K562 (cell line): ENCODE measurements at regions not wholly inside any gene's neighbourhood (a gene's known extent, or its start where the extent isn't known, plus 50 kb on each side); places are given as distances from the start of the nearest gene placed in this dataset.

Experiments
- ATAC-seq: fragments of 200-7000 bp; cut with Tn5 transposase; 3 replicates; pipeline ENCODE4 v1.9.1; 2020; ENCODE audit warnings: moderate library complexity
- BruUV-seq: library from RNA; stranded (reverse); fragments of 400-500 nt; replicated peaks from 2 replicates; lab custom pipeline; 2021; lab: Mats Ljungman, UMichigan
- CTCF ChIA-PET: fragments of 300-600 bp; formaldehyde crosslinking; extraction: SDS; loops from one replicate; lab custom pipeline; 2021; ENCODE audit warnings: low intra/inter-chr PET ratio; lab: Yijun Ruan, JAX
- POLR2A ChIA-PET: fragments of 300-600, 350-650 bp; sonication (Branson Sonifier 250); formaldehyde crosslinking; extraction: SDS; loops from one replicate; lab custom pipeline; 2021; ENCODE audit warnings: antibody characterized with exemption, inconsistent platforms; lab: Yijun Ruan, JAX
- DNase-seq, 4 experiments: peaks; one replicate each; pipeline versions ENCODE4 v3.0.0 to v3.0.0-alpha.2; 2011 to 2018; ENCODE audit warnings: low spot score in 3 of 4, mixed read lengths in 3 of 4; ENCODE audit errors: extremely low read depth in 1 of 4
- FAIRE-seq: peaks from 2 replicates; lab custom pipeline; 2011; peaks lifted over from hg19 to GRCh38; lab: Jason Lieb, UNC
- H2AFZ ChIP-seq: 2 replicates; pipeline ENCODE4 v1.6.0; 2011; ENCODE audit warnings: low read depth, low read length, control low read depth, inconsistent platforms
- H3K27ac ChIP-seq: fragments of 200-600 bp; 3 replicates; pipeline ENCODE4 v1.8.0; 2011; ENCODE audit warnings: low read depth, mild to moderate bottlenecking, control low read depth, inconsistent platforms, low read length, moderate library complexity, mixed read lengths; ENCODE audit errors: extremely low read depth
- H3K27me3 ChIP-seq, 2 experiments: fragments of 300-600 bp in 1 of 2; 2 replicates in 1 of 2; 3 replicates in 1 of 2; pipeline versions ENCODE4 v1.6.0 to v1.8.0; 2011; ENCODE audit warnings: inconsistent platforms in 2 of 2, low read length in 2 of 2, mild to moderate bottlenecking in 1 of 2, mixed read lengths in 1 of 2, moderate library complexity in 1 of 2; ENCODE audit not compliant: control insufficient read depth in 2 of 2, insufficient read depth in 2 of 2
- H3K36me3 ChIP-seq: fragments of 300-600 bp; 3 replicates; pipeline ENCODE4 v1.8.0; 2011; ENCODE audit warnings: mild to moderate bottlenecking, low read length, inconsistent platforms; ENCODE audit not compliant: control insufficient read depth, insufficient read depth
- H3K4me1 ChIP-seq, 2 experiments: fragments of 200-600 bp in 1 of 2; replicated peaks in 1 of 2; 2 replicates in 1 of 2; 3 replicates in 1 of 2; pipeline versions ENCODE4 v1.5.1 to v1.8.0; 2011; ENCODE audit warnings: inconsistent platforms in 2 of 2, low read length in 2 of 2, mild to moderate bottlenecking in 1 of 2, mixed read lengths in 1 of 2, moderate library complexity in 1 of 2; ENCODE audit not compliant: control insufficient read depth in 2 of 2, insufficient read depth in 2 of 2
- H3K4me2 ChIP-seq: 2 replicates; pipeline ENCODE4 v1.6.1; 2011; ENCODE audit warnings: low read length, control low read depth, inconsistent platforms, mixed read lengths; ENCODE audit not compliant: insufficient read depth
- H3K4me3 ChIP-seq: fragments of 200-600 bp; sonication (generic), shearing (Covaris generic); 2 replicates; pipeline ENCODE4 v1.5.1; 2016; ENCODE audit warnings: control low read depth, inconsistent platforms
- H3K79me2 ChIP-seq: fragments of 200-600 bp; 3 replicates; pipeline ENCODE4 v1.8.0; 2011; ENCODE audit warnings: low read length, inconsistent platforms; ENCODE audit not compliant: control insufficient read depth, insufficient read depth
- H3K9ac ChIP-seq, 2 experiments: 2 replicates each; pipeline versions ENCODE4 v1.6.0 to v1.6.1; 2011; ENCODE audit warnings: low read depth in 2 of 2, low read length in 2 of 2, control low read depth in 1 of 2, inconsistent platforms in 1 of 2, mild to moderate bottlenecking in 1 of 2, mixed read lengths in 1 of 2; ENCODE audit not compliant: insufficient read depth in 1 of 2
- H3K9me1 ChIP-seq: one replicate; pipeline ENCODE4 v1.6.0; 2011; ENCODE audit warnings: inconsistent platforms, mild to moderate bottlenecking, low read length, moderate library complexity; ENCODE audit not compliant: control insufficient read depth, insufficient read depth
- H3K9me3 ChIP-seq: replicated peaks from 2 replicates; pipeline ENCODE4 v1.5.1; 2011; ENCODE audit warnings: low read depth, low read length, inconsistent platforms; ENCODE audit not compliant: control insufficient read depth, insufficient read depth
- H4K20me1 ChIP-seq: replicated peaks from 2 replicates; pipeline ENCODE4 v1.6.1; 2011; ENCODE audit warnings: low read length, inconsistent platforms, mixed read lengths; ENCODE audit not compliant: control insufficient read depth, insufficient read depth
- BCOR ChIP-seq: fragments of 450-650 bp; IDR thresholded peaks from 2 replicates; pipeline ENCODE4 v1.6.1; 2016
- CBFA2T3 ChIP-seq: fragments of 450-650 bp; IDR thresholded peaks from 2 replicates; pipeline ENCODE4 v1.6.1; 2017
- GABPA ChIP-seq: fragments of 200-800 bp; sonication (Bioruptor generic); conservative IDR thresholded peaks from 2 replicates; pipeline ENCODE4 v1.6.1; 2016; ENCODE audit warnings: low read depth, missing genetic modification characterization, missing compliant biosample characterization
- HDAC2 ChIP-seq: fragments of 450-650 bp; IDR thresholded peaks from 2 replicates; pipeline ENCODE4 v1.6.1; 2016; ENCODE audit warnings: mild to moderate bottlenecking
- HDAC8 ChIP-seq: fragments of 450-650 bp; IDR thresholded peaks from 2 replicates; pipeline ENCODE4 v1.6.1; 2016; ENCODE audit warnings: mild to moderate bottlenecking, missing genetic modification characterization, moderate library complexity, missing compliant biosample characterization
- MYNN ChIP-seq, 2 experiments: sonication (generic); formaldehyde crosslinking in 1 of 2; IDR thresholded peaks; 2 replicates each; pipeline versions ENCODE4 v1.5.0 to v1.6.1; 2016 to 2020; ENCODE audit warnings: antibody characterized with exemption in 1 of 2, missing genetic modification reagents in 1 of 2
- RFX1 ChIP-seq: fragments of 450-650 bp; IDR thresholded peaks from 2 replicates; pipeline ENCODE4 v1.6.1; 2016; ENCODE audit warnings: mild to moderate bottlenecking, moderate library complexity
- SIRT6 ChIP-seq: IDR thresholded peaks from one replicate; pipeline ENCODE4 v1.6.1; 2012; ENCODE audit warnings: low read depth, mild to moderate bottlenecking, control low read depth, inconsistent platforms, low read length, moderate library complexity
- TFE3 ChIP-seq: fragments of 450-650 bp; formaldehyde crosslinking; IDR thresholded peaks from 2 replicates; pipeline ENCODE4 v1.4.0; 2020; ENCODE audit warnings: mild to moderate bottlenecking, mixed read lengths
- ZNF146 ChIP-seq: IDR thresholded peaks from one replicate; pipeline ENCODE4 v1.6.1; 2018; ENCODE audit warnings: missing compliant biosample characterization; ENCODE audit not compliant: unreplicated experiment
- ZNF551 ChIP-seq: fragments of 250-450 bp; sonication (Bioruptor Pico); IDR thresholded peaks from 2 replicates; pipeline ENCODE4 v1.5.0; 2021; ENCODE audit warnings: mild to moderate bottlenecking, moderate library complexity
- ZNF584 ChIP-seq: fragments of 200-800 bp; sonication (Bioruptor generic); IDR thresholded peaks from 2 replicates; pipeline ENCODE4 v1.6.1; 2016; ENCODE audit warnings: low read depth, mild to moderate bottlenecking, missing genetic modification characterization, missing compliant biosample characterization
- WGBS: fragments of 100-300 bp; shearing (Covaris generic); methylation state at CpG from one replicate; pipeline ENCODE4 v1.1.6; 2016; ENCODE audit warnings: low coverage, mixed read lengths; ENCODE audit not compliant: insufficient coverage; ENCODE audit errors: missing lambda C conversion rate; 5-methylcytosine and 5-hydroxymethylcytosine counted together
- in situ Hi-C: fragments of 300-500 bp; cut with MboI; formaldehyde crosslinking; loops from 4 replicates; pipeline ENCODE4 v1.15.0; 2018; ENCODE audit warnings: inconsistent platforms, mixed read lengths
- intact Hi-C: fragments of 100-400 bp; cut with micrococcal nuclease; formaldehyde crosslinking; loops from 2 replicates; pipeline ENCODE4 v1.14.2; 2022
- TF ChIP-seq, protein P1 (sequence below): IDR thresholded peaks from 3 replicates; pipeline ENCODE4 v1.6.1; 2011; ENCODE audit warnings: borderline replicate concordance, mild to moderate bottlenecking; ENCODE audit not compliant: insufficient read length, insufficient read depth
- TF ChIP-seq, protein P2 (sequence below): fragments of 200-800 bp; sonication (Bioruptor generic); IDR thresholded peaks from 2 replicates; pipeline ENCODE4 v1.6.1; 2017; ENCODE audit warnings: missing genetic modification characterization, missing compliant biosample characterization

DNA sequence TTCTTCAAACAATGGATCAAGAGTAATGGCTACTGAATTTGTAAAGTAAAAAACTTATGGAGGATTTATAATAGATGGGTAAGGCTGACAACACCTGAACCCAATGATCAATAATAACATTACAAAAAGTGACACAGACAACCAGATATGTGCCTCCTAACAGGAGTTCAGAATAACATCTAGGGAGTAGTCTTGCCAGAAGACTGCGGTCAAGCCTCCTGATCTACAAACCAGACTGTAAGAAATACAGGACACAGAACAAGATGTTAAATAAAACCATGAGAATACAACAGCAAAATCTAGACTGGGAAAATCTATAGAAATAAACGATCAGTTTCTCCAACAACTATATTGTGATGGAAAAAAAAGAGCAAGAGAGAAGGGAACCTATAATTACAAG, 262.6 kb upstream of the TMTC1 start:
- no peaks in the 10 kb centered on the region for H4K20me1 ChIP-seq
- H2AFZ ChIP-seq, result no peak overlapping the region
- ChIA-PET POLR2A (interaction anchor here (0.6 kb wide), 1 partner anchor 312 kb away, joined by 3 read pairs; no protein-coding TSS in a partner anchor), CTCF (no interaction called here)
- no peaks in the 10 kb centered on the region for H3K4me1 ChIP-seq
- H3K9me3 ChIP-seq, result no peaks in the 10 kb centered on the region
- FAIRE-seq (no peak), DNase-seq (no peak), ATAC-seq (no peak)
- no TSS peak for BruUV-seq
- in situ Hi-C loops (no loop called here), intact Hi-C loops (no loop called here)
- H3K4me2 ChIP-seq, result no peak overlapping the region
- no peaks in the 10 kb centered on the region for H3K27me3 ChIP-seq
- H3K9me1 ChIP-seq, result no peaks in the 10 kb centered on the region
- TF ChIP-seq CBFA2T3 (no peak), MYNN (IDR thresholded peaks at IDR 0.05) (no peak), MYNN (CRISPR knock-in tag; IDR thresholded peaks at IDR 0.05) (no peak), ZNF584 (no peak), HDAC2 (no peak)
- WGBS, result 0% methylated on average over 2 of the region's 2 CpGs
- no peak overlapping the region for H3K9ac ChIP-seq
- H3K27ac ChIP-seq, result no peak overlapping the region
- no peaks in the 10 kb centered on the region for H3K79me2 ChIP-seq
- H3K4me3 ChIP-seq, result no peak overlapping the region
- H3K36me3 ChIP-seq, result no peaks in the 10 kb centered on the region

DNA sequence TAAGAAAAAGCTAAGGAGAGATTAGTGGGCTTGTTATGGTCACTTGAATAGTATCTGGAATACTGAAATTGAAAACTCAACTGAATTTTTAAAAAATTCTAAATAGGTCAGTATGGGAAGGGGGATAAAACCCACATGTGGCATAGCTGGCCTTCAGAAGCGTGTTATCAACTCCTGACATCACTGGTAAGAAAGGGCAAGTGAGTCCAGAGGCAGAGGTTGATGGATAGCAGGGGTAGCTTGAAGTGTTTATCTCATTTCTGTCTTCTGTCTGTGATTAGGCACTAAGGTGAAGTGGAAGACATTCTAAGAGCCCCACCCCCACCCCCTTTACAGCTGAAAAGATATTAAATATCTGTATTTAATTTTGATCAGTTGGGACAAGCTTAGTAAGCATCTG, 261.4 kb upstream of the TMTC1 start:
- DNase-seq (no peak), ATAC-seq (no peak), FAIRE-seq (no peak)
- no peaks in the 10 kb centered on the region for H3K4me1 ChIP-seq
- H3K9me1 ChIP-seq, result no peaks in the 10 kb centered on the region
- intact Hi-C loops (no loop called here), in situ Hi-C loops (no loop called here)
- H3K9ac ChIP-seq, result no peak overlapping the region
- H3K36me3 ChIP-seq, result no peaks in the 10 kb centered on the region
- 0% methylated on average over 1 of the region's 1 CpG for WGBS
- no peaks in the 10 kb centered on the region for H3K27me3 ChIP-seq
- H3K27ac ChIP-seq, result no peak overlapping the region
- no peaks in the 10 kb centered on the region for H3K9me3 ChIP-seq
- H2AFZ ChIP-seq, result no peak overlapping the region
- POLR2A ChIA-PET, result no interaction called here
- H3K4me3 ChIP-seq, result no peak overlapping the region
- H3K79me2 ChIP-seq, result no peaks in the 10 kb centered on the region
- no peak overlapping the region for H3K4me2 ChIP-seq
- no peaks in the 10 kb centered on the region for H4K20me1 ChIP-seq
- CTCF ChIA-PET, result no interaction called here
- no TSS peak for BruUV-seq
- TF ChIP-seq ZNF551 (CRISPR knock-in tag) (no peak), GABPA (tag) (no peak), HDAC8 (tag) (no peak), ZNF146 (CRISPR knock-in tag) (no peak), BCOR (no peak), RFX1 (no peak), TFE3 (no peak), SIRT6 (no peak)
- TF ChIP-seq, protein P1, sequence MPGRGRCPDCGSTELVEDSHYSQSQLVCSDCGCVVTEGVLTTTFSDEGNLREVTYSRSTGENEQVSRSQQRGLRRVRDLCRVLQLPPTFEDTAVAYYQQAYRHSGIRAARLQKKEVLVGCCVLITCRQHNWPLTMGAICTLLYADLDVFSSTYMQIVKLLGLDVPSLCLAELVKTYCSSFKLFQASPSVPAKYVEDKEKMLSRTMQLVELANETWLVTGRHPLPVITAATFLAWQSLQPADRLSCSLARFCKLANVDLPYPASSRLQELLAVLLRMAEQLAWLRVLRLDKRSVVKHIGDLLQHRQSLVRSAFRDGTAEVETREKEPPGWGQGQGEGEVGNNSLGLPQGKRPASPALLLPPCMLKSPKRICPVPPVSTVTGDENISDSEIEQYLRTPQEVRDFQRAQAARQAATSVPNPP, result no peak
- TF ChIP-seq, protein P2, sequence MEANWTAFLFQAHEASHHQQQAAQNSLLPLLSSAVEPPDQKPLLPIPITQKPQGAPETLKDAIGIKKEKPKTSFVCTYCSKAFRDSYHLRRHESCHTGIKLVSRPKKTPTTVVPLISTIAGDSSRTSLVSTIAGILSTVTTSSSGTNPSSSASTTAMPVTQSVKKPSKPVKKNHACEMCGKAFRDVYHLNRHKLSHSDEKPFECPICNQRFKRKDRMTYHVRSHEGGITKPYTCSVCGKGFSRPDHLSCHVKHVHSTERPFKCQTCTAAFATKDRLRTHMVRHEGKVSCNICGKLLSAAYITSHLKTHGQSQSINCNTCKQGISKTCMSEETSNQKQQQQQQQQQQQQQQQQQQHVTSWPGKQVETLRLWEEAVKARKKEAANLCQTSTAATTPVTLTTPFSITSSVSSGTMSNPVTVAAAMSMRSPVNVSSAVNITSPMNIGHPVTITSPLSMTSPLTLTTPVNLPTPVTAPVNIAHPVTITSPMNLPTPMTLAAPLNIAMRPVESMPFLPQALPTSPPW (CRISPR knock-in tag), result no peak
